Astrocyte of the spinal cord (primary cell): ENCODE measurements at regions not wholly inside any gene's neighbourhood (a gene's known extent, or its start where the extent isn't known, plus 50 kb on each side); places are given as distances from the start of the nearest gene placed in this dataset.

Experiments used
- DNase-seq: peaks from one replicate; pipeline ENCODE4 v3.0.0; 2011; ENCODE audit warnings: low read depth, low spot score
- H3K4me3 ChIP-seq: 2 replicates; pipeline ENCODE4 v1.5.1; 2011; ENCODE audit warnings: low read depth, mild to moderate bottlenecking, low read length, moderate library complexity
- CTCF ChIP-seq: IDR thresholded peaks from 2 replicates; pipeline ENCODE4 v1.5.1; 2012; ENCODE audit warnings: low read depth, mild to moderate bottlenecking, low read length, inconsistent platforms
- in situ Hi-C: cut with HindIII; loops from 2 replicates; pipeline ENCODE4 v1.10.0; 2017; ENCODE audit warnings: low sequenced_read_pairs

GRCh38 chr6:53984163-53984562 is 127.1 kb upstream of the MLIP start:
- in situ Hi-C loops = no loop called here
- peak; percentile 91 for DNase-seq
- no peak overlapping the region for H3K4me3 ChIP-seq
- TF ChIP-seq CTCF = no peak

GRCh38 chr6:53984581-53984980 is 126.7 kb upstream of the MLIP start:
- DNase-seq = no peak
- no peak for TF ChIP-seq CTCF
- H3K4me3 ChIP-seq = no peak overlapping the region
- in situ Hi-C loops = no loop called here

- no peak overlapping the region for H3K4me3 ChIP-seq
- TF ChIP-seq CTCF = no peak
These were observed 125.9 kb upstream of the MLIP start for GRCh38 chr6:53985366-53985765.

GRCh38 chr6:53986165-53986720 is 125.0 kb upstream of the MLIP start:
- TF ChIP-seq CTCF = peak; percentile 86
- in situ Hi-C loops = no loop called here
- DNase-seq = peak; percentile 77
- no peak overlapping the region for H3K4me3 ChIP-seq

More at GRCh38 chr6:53985366-53985765, 125.9 kb upstream of the MLIP start:
- peak; percentile 9 for DNase-seq
- in situ Hi-C loops = no loop called here

- in situ Hi-C loops = no loop called here
- TF ChIP-seq CTCF = no peak
- DNase-seq = peak; percentile 52
- no peak overlapping the region for H3K4me3 ChIP-seq
These were observed 124.3 kb upstream of the MLIP start for GRCh38 chr6:53986721-53987521.

- no peak for TF ChIP-seq CTCF
- no peak for DNase-seq
- no peak overlapping the region for H3K4me3 ChIP-seq
- in situ Hi-C loops = no loop called here
These were observed 123.7 kb upstream of the MLIP start for GRCh38 chr6:53987522-53987888.
